BE2C (cell line): ENCODE measurements at regions not wholly inside any gene's neighbourhood (a gene's known extent, or its start where the extent isn't known, plus 50 kb on each side); places are given as distances from the start of the nearest gene placed in this dataset.

ENCODE experiments used
- DNase-seq: peaks from one replicate; pipeline ENCODE4 v3.0.0-alpha.2; 2020
- H3K27me3 ChIP-seq: fragments of 250-450 bp; sonication (Bioruptor Pico); 2 replicates; pipeline ENCODE4 v1.5.1; 2020; ENCODE audit warnings: mild to moderate bottlenecking
- H3K36me3 ChIP-seq: fragments of 250-450 bp; sonication (Bioruptor Pico); 2 replicates; pipeline ENCODE4 v1.5.1; 2020; ENCODE audit warnings: mild to moderate bottlenecking
- H3K4me1 ChIP-seq: fragments of 250-450 bp; sonication (Bioruptor Pico); 2 replicates; pipeline ENCODE4 v1.5.1; 2020
- H3K4me3 ChIP-seq: 2 replicates; pipeline ENCODE4 v1.5.1; 2011; ENCODE audit warnings: low read depth, low read length
- H3K9me3 ChIP-seq: fragments of 250-450 bp; sonication (Bioruptor Pico); 2 replicates; pipeline ENCODE4 v1.5.1; 2020
- TF ChIP-seq, protein P1 (sequence below): IDR thresholded peaks from 2 replicates; pipeline ENCODE4 v1.5.1; 2012; ENCODE audit warnings: mild to moderate bottlenecking, low read depth, low read length

DNA sequence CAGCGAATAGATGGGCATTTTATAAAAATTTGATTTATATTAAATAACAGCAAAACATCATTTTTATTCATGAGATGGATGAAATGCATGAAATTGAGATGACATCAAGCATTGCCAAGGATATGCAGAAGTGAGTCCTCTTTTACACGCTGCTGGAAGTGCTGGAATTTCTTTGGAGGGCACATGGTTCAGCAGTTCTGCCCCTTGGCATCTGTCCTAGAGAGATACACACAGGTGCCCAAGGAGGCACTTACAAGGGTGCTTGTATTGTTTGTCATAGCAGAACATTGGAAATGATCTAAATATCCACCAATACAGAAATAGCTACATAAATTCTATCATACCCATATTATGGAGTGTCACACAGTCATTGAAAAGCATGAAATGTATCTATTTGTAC is 441.1 kb upstream of the TMPO start:
- no peaks in the 10 kb centered on the region for H3K36me3 ChIP-seq
- DNase-seq, result no peak
- no peak overlapping the region for H3K4me3 ChIP-seq
- H3K27me3 ChIP-seq, result no peaks in the 10 kb centered on the region
- H3K9me3 ChIP-seq, result no peaks in the 10 kb centered on the region; the same call in 1 of the 2 replicates
- H3K4me1 ChIP-seq, result no peaks in the 10 kb centered on the region
- TF ChIP-seq, protein P1, sequence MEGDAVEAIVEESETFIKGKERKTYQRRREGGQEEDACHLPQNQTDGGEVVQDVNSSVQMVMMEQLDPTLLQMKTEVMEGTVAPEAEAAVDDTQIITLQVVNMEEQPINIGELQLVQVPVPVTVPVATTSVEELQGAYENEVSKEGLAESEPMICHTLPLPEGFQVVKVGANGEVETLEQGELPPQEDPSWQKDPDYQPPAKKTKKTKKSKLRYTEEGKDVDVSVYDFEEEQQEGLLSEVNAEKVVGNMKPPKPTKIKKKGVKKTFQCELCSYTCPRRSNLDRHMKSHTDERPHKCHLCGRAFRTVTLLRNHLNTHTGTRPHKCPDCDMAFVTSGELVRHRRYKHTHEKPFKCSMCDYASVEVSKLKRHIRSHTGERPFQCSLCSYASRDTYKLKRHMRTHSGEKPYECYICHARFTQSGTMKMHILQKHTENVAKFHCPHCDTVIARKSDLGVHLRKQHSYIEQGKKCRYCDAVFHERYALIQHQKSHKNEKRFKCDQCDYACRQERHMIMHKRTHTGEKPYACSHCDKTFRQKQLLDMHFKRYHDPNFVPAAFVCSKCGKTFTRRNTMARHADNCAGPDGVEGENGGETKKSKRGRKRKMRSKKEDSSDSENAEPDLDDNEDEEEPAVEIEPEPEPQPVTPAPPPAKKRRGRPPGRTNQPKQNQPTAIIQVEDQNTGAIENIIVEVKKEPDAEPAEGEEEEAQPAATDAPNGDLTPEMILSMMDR, result no peak

DNA sequence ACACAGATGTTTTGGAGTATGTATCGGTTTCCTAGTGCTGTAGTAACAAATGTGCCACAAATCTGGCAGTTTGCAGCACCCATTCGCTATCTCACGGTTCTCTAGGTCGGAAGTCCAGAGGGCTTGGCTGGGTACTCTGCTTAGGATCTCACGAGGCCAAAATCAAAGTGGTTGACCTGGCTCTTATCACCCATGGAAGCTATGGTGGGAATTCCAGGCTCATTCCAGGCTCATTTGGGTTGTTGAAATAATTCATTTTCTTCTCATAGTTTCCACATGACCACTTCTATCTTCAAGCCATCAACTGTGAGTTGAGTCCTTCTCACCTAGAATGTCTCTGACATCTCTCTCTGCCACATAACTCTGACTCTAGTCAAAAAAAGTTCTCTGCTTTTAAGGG is 431.0 kb upstream of the TMPO start:
- TF ChIP-seq, protein P1, result no peak
- H3K27me3 ChIP-seq, result no peaks in the 10 kb centered on the region
- no peaks in the 10 kb centered on the region for H3K9me3 ChIP-seq
- DNase-seq, result no peak
- H3K4me1 ChIP-seq, result no peaks in the 10 kb centered on the region
- no peak overlapping the region for H3K4me3 ChIP-seq
- no peaks in the 10 kb centered on the region for H3K36me3 ChIP-seq

DNA sequence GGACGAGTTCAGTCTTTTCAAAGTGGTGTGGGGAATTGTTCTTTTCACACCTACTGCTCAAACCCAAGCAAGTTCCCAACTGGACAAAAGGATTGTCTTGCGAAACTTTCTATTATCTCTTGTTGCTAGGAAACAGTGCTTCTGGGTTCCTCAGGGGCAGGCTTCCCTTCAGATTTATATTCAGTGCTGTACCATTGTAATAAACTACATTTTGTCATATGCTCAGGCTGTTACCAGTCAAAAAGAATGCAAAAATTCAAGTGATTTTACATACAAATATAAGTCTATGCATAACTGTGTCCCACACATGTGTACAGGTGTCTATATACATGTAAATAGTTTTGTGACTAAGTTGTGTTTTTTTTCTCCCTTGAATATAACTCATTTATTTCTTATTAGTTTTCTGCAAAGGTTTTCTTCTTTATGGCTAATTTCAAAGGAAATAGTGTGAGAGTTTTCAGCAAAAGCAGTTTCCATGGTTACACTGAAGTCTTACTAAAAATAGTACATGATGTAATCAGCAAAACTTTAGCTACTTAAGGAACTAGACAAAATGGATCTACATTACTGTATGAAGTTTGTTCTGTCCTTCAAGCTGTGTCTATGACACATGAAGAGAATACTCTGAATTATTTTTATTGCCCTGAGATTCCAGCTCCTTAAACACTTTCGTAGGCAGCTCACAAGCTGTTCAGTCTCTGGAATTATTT is 430.2 kb upstream of the TMPO start:
- DNase-seq, result no peak
- no peaks in the 10 kb centered on the region for H3K9me3 ChIP-seq
- TF ChIP-seq, protein P1, result no peak
- no peak overlapping the region for H3K4me3 ChIP-seq
- no peaks in the 10 kb centered on the region for H3K27me3 ChIP-seq
- no peaks in the 10 kb centered on the region for H3K4me1 ChIP-seq
- H3K36me3 ChIP-seq, result no peaks in the 10 kb centered on the region

DNA sequence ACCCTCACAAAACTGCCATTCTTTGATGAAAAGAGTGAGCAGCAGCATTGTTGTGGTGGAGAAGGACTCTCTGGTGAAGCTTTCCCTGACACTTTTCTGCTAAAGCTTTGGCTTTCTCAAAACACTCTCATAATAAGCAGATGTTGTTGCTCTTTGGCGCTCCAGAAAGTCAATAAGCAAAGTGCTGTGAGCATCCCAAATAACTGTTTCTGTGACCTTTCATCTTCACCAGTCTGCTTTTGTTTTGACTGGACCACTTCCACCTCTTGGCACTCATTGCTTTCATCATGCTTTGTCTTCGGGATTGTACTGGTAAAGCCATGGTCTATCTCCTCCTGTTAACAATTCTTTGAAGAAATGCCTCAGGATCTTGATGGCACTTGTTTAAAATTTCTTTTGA is 424.7 kb upstream of the TMPO start:
- Histone ChIP-seq H3K4me1 (no peaks in the 10 kb centered on the region), H3K36me3 (no peaks in the 10 kb centered on the region), H3K27me3 (no peaks in the 10 kb centered on the region), H3K9me3 (no peaks in the 10 kb centered on the region), H3K4me3 (no peak overlapping the region)
- DNase-seq, result no peak
- TF ChIP-seq, protein P1, result no peak

DNA sequence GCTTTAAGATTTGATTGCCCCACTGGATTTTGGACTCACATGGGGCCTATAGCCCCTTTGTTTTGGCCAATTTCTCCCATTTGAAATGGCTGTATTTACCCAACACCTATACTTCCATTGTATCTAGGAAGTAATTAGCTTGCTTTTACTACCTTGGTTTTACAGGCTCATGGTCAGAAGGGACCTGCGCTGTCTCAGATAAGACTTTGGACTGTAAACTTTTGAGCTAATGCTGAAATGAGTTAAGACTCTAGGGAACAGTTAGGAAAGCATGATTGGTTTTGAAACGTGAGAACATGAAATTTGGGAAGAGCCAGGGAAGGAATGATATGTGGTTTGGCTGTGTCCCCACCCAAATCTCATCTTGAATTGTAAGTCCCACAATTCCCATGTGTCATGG is 419.0 kb upstream of the TMPO start:
- Histone ChIP-seq H3K27me3 (no peaks in the 10 kb centered on the region), H3K4me1 (no peaks in the 10 kb centered on the region), H3K4me3 (no peak overlapping the region), H3K36me3 (no peaks in the 10 kb centered on the region), H3K9me3 (no peaks in the 10 kb centered on the region)
- TF ChIP-seq, protein P1, result no peak
- DNase-seq, result no peak

DNA sequence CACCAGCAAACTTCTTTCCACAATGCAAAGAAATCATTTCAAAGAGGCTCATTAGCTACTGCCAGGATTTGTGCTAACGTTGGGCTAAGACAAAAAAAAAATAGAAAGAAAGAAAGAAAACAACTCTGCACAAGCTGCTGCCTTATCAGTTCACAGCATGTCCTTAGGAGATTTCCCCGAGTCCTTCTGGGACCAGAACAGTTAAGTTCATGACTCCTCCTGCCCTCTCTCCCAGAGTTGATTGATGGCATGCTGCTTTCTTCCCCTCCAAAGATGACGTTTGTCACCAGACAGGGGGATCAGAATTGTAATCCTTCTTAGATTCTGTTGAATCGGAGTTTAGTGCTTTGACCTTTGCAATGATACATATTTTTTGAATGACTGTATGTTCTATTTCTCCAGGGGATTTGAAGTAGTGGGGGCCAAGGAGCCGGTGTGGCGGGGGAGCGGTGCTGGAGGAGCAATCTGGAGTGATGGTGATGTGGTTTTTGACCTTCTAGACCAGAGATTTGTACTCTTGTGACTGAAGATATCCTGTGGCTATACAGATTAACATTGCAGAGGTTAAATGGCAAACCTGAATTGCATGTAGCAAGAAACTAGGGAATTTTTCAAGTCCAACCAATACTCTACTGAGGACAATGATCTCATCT is 409.2 kb upstream of the TMPO start:
- H3K9me3 ChIP-seq, result no peaks in the 10 kb centered on the region
- TF ChIP-seq, protein P1, result no peak
- DNase-seq, result no peak

More for the DNA sequence above, 409.2 kb upstream of the TMPO start:
- H3K27me3 ChIP-seq, result no peaks in the 10 kb centered on the region
- H3K36me3 ChIP-seq, result no peaks in the 10 kb centered on the region
- H3K4me3 ChIP-seq, result no peak overlapping the region
- H3K4me1 ChIP-seq, result no peaks in the 10 kb centered on the region
